GM10266 (cell line): ENCODE measurements at regions not wholly inside any gene's neighbourhood (a gene's known extent, or its start where the extent isn't known, plus 50 kb on each side); places are given as distances from the start of the nearest gene placed in this dataset.
A peak's percentile ranks its signal among the peaks of the same experiment; 100 is the strongest.

Source experiments
- DNase-seq: peaks from one replicate; pipeline ENCODE4 v3.0.0; 2012; ENCODE audit errors: extremely low spot score
- CTCF ChIP-seq: IDR thresholded peaks from 2 replicates; pipeline ENCODE4 v1.5.1; 2012; ENCODE audit warnings: mild to moderate bottlenecking, low read depth; ENCODE audit not compliant: control insufficient read depth, insufficient read depth; ENCODE audit errors: missing control alignments

- DNase-seq, result no peak
- TF ChIP-seq CTCF, result no peak
Measured at GRCh38 chr17:33966410-33967059, 288.6 kb upstream of the CCL2 start.

- TF ChIP-seq CTCF, result no peak
- no peak for DNase-seq
Measured at GRCh38 chr17:33967608-33968349, 287.3 kb upstream of the CCL2 start.

- TF ChIP-seq CTCF, result no peak
- peak; percentile 36 for DNase-seq
Measured at GRCh38 chr17:33968350-33969044, 286.6 kb upstream of the CCL2 start.

GRCh38 chr17:33970279-33970678, 284.8 kb upstream of the CCL2 start:
- no peak for TF ChIP-seq CTCF

GRCh38 chr17:33972763-33973162, 282.3 kb upstream of the CCL2 start:
- no peak for TF ChIP-seq CTCF
- DNase-seq, result no peak

More at GRCh38 chr17:33970279-33970678, 284.8 kb upstream of the CCL2 start:
- no peak for DNase-seq

- no peak for DNase-seq
- TF ChIP-seq CTCF, result no peak
Measured at GRCh38 chr17:33973491-33973890, 281.6 kb upstream of the CCL2 start.

- DNase-seq, result no peak
- no peak for TF ChIP-seq CTCF
Measured at GRCh38 chr17:33974276-33974675, 280.8 kb upstream of the CCL2 start.
